Transverse colon (tissue), 4 donors: ENCODE measurements at regions not wholly inside any gene's neighbourhood (a gene's known extent, or its start where the extent isn't known, plus 50 kb on each side); places are given as distances from the start of the nearest gene placed in this dataset.

Source experiments
- DNase-seq: peaks from one replicate; pipeline ENCODE4 v3.0.0-alpha.2; 2019
- H3K27ac ChIP-seq, 4 donors: fragments of 200-600 bp; sonication (generic); 2 replicates each; pipeline ENCODE4 v1.5.1; 2016 to 2018; ENCODE audit warnings: inconsistent platforms in 4 of 4
- H3K27me3 ChIP-seq: fragments of 200-600 bp; sonication (generic); 2 replicates; pipeline ENCODE4 v1.5.1; 2017; ENCODE audit warnings: inconsistent platforms
- H3K36me3 ChIP-seq, 4 donors: fragments of 200-600 bp; sonication (generic); 2 replicates each; pipeline ENCODE4 v1.5.1; 2017 to 2019; ENCODE audit warnings: inconsistent platforms in 4 of 4
- H3K4me1 ChIP-seq, 4 donors: fragments of 200-600 bp; sonication (generic); 2 replicates each; pipeline ENCODE4 v1.5.1; 2017 to 2020; ENCODE audit warnings: inconsistent platforms in 4 of 4
- H3K4me3 ChIP-seq, 4 donors: fragments of 200-600 bp; sonication (generic); 1 replicate in 1 of 4; 2 replicates in 3 of 4; pipeline versions ENCODE4 v1.5.1 to v1.6.1; 2017 to 2019; ENCODE audit warnings: inconsistent platforms in 4 of 4
- H3K9me3 ChIP-seq, 2 donors: fragments of 200-600 bp; sonication (generic); 2 replicates each; pipeline ENCODE4 v1.5.1; 2017 to 2019; ENCODE audit warnings: inconsistent platforms in 2 of 2
- CTCF ChIP-seq, 5 experiments: fragments of 200-600 bp in 3 of 5; fragments of 450-650 bp in 2 of 5; sonication (generic) in 3 of 5; IDR thresholded peaks; 1 replicate in 2 of 5; 2 replicates in 3 of 5; pipeline ENCODE4 v1.5.1; 2016 to 2017; ENCODE audit warnings: antibody characterized with exemption in 5 of 5, inconsistent platforms in 3 of 5, mild to moderate bottlenecking in 2 of 5, moderate library complexity in 1 of 5
- EP300 ChIP-seq: sonication (generic); formaldehyde crosslinking; IDR thresholded peaks from one replicate; pipeline ENCODE4 v1.6.1; 2017; ENCODE audit warnings: antibody characterized with exemption, low read depth
- POLR2A ChIP-seq: fragments of 450-650 bp; IDR thresholded peaks from one replicate; pipeline ENCODE4 v1.6.1; 2016; ENCODE audit warnings: antibody characterized with exemption, mild to moderate bottlenecking, moderate library complexity
- POLR2AphosphoS5 ChIP-seq, 3 donors: sonication (generic); formaldehyde crosslinking; IDR thresholded peaks; one replicate each; pipeline ENCODE4 v1.6.1; 2016; ENCODE audit warnings: antibody characterized with exemption in 3 of 3
- WGBS, 2 donors: methylation state at CpG; one replicate each; pipeline ENCODE4 v1.1.5; 2018; ENCODE audit warnings: low coverage in 1 of 2; 5-methylcytosine and 5-hydroxymethylcytosine counted together
- in situ Hi-C, 4 donors: fragments of 200-750 bp; cut with MboI; loops; one replicate each; pipeline versions ENCODE4 v1.15.0 to v1.15.1; 2017; ENCODE audit warnings: low sequenced_read_pairs in 3 of 4, low pct_ligation_motif_present in 1 of 4, low pct_unique_long_range_greater_than_20kb in 1 of 4
- intact Hi-C: fragments of 100-400 bp; cut with DNase I; formaldehyde crosslinking; loops from one replicate; pipeline ENCODE4 v1.15.1; 2023; ENCODE audit warnings: low total_unique reads

DNA sequence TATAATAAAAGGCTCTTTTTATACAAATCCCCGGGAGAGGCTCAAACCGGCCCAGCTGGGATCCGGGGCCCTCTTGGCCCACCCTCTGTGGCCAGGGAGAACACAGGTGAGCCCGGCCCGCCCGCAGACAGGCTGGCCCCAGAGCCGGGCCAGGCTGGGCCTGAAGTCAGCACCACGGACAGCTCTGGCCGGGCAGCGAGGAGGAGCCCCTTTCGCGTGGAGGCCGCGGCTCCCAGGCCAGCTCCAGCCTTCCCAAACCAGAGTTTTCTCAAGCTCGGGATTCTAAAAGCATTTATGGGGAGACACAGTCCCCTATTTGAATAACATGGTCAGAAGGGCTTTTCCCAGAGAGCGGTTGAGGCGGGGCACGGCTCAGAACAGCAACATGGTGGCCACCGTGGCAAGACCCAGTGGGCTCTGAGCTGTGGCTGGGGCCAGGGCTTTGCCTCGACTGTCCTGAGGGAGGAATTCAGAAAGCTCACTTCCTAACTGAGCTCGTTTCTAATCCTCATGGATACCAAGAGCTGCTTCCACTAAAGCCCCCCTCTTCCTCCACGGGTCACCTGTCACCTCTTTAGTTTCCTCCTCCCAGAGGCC lies 115.4 kb downstream of the BRD1 start:
- H3K27me3 ChIP-seq = peaks cover 44% of the 10 kb centered on the region
- no peak for TF ChIP-seq POLR2AphosphoS5 (IDR thresholded peaks at IDR 0.05)
- TF ChIP-seq POLR2A = no peak
- TF ChIP-seq EP300 = no peak
- no peak for TF ChIP-seq CTCF (IDR thresholded peaks at IDR 0.05)
- in situ Hi-C loops (no loop called here), intact Hi-C loops (no loop called here)
- WGBS, 2 donors = 40 to 87% methylated on average over 3 to 18 of the region's 22 CpGs
- no peak overlapping the region for H3K4me3 ChIP-seq
- no peak overlapping the region for H3K27ac ChIP-seq
- H3K4me1 ChIP-seq = no peaks in the 10 kb centered on the region
- DNase-seq = no peak
- H3K9me3 ChIP-seq = no peaks in the 10 kb centered on the region
- no peaks in the 10 kb centered on the region for H3K36me3 ChIP-seq

DNA sequence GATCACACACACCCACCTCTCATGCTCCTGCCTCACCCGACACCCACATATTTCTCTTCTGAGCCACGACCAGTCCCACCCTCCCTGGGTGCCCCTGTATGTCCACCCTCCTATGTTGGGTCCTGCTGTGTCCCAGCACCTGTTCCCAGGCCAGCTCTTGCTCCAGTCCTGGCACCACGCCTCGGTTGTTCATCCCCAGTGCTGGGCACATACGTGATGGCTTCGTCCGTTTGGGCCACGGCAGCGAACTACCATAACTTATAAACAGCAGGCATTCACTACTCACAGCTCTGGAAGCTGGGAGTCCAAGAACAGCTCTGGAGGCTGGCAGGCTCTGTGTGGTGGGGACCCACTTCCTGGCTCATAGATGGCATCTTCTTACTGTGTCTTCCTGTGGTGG lies 116.9 kb downstream of the BRD1 start:
- Histone ChIP-seq H3K27me3 (peaks cover 51% of the 10 kb centered on the region), H3K27ac (no peak overlapping the region), H3K4me1 (no peaks in the 10 kb centered on the region), H3K9me3 (no peaks in the 10 kb centered on the region), H3K4me3 (no peak overlapping the region), H3K36me3 (no peaks in the 10 kb centered on the region)
- WGBS, 2 donors = 50 to 86% methylated on average over 2 to 9 of the region's 9 CpGs
- no peak for DNase-seq
- in situ Hi-C loops (no loop called here), intact Hi-C loops (no loop called here)
- no peak for TF ChIP-seq EP300
- TF ChIP-seq POLR2A = no peak
- no peak for TF ChIP-seq POLR2AphosphoS5 (IDR thresholded peaks at IDR 0.05)

GRCh38 chr22:49709464-49709863 lies 118.2 kb downstream of the BRD1 start:
- no peak overlapping the region for H3K27ac ChIP-seq
- DNase-seq = no peak
- in situ Hi-C loops (no loop called here), intact Hi-C loops (no loop called here)
- no peaks in the 10 kb centered on the region for H3K4me1 ChIP-seq
- 77 to 78% methylated on average over 3 to 4 of the region's 4 CpGs for WGBS, 2 donors
- no peaks in the 10 kb centered on the region for H3K36me3 ChIP-seq
- TF ChIP-seq EP300 = no peak
- no peak for TF ChIP-seq POLR2AphosphoS5 (IDR thresholded peaks at IDR 0.05)
- TF ChIP-seq CTCF (IDR thresholded peaks at IDR 0.05) = no peak
- no peak for TF ChIP-seq POLR2A
- H3K9me3 ChIP-seq = no peaks in the 10 kb centered on the region
- H3K27me3 ChIP-seq = peaks cover 64% of the 10 kb centered on the region
- no peak overlapping the region for H3K4me3 ChIP-seq

- peaks cover 63% of the 10 kb centered on the region for H3K27me3 ChIP-seq
These were observed 121.7 kb downstream of the BRD1 start for GRCh38 chr22:49705972-49706352.

More at GRCh38 chr22:49705972-49706352, 121.7 kb downstream of the BRD1 start:
- H3K27ac ChIP-seq = no peak overlapping the region
- in situ Hi-C loops (no loop called here), intact Hi-C loops (no loop called here)
- no peak overlapping the region for H3K4me3 ChIP-seq
- H3K4me1 ChIP-seq = no peaks in the 10 kb centered on the region
- TF ChIP-seq CTCF (IDR thresholded peaks at IDR 0.05) = no peak
- TF ChIP-seq POLR2A = no peak
- TF ChIP-seq EP300 = no peak
- TF ChIP-seq POLR2AphosphoS5 (IDR thresholded peaks at IDR 0.05) = no peak
- no peak for DNase-seq
- no peaks in the 10 kb centered on the region for H3K36me3 ChIP-seq
- 79 to 87% methylated on average over 11 to 13 of the region's 13 CpGs for WGBS, 2 donors
- peaks cover 8% of the 10 kb centered on the region in 2 donors for H3K9me3 ChIP-seq
